ENCODE measurements at regions not wholly inside any gene's neighbourhood (a gene's known extent, or its start where the extent isn't known, plus 50 kb on each side); places are given as distances from the start of the nearest gene placed in this dataset.

DNA sequence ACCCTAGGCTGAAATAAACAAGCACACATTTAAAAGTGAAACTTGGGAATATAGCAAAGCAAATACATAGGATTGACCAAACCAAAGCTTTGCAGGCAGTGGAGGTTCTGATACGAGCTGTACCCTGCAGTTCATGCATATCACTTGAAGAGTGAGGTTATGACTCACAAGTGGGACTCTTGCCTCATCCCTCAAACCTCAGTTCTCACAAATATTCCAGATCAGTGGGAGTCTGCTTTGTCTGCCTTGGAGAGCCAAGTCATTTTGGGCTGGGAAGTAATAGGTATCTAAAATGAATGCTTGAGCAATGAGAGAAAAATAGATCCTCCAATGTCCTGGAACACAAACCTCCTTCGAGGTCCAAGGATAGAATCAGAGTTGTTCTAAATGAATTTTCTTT is 116.4 kb downstream of the LRIG3 start:
- TF ChIP-seq, protein P1, sequence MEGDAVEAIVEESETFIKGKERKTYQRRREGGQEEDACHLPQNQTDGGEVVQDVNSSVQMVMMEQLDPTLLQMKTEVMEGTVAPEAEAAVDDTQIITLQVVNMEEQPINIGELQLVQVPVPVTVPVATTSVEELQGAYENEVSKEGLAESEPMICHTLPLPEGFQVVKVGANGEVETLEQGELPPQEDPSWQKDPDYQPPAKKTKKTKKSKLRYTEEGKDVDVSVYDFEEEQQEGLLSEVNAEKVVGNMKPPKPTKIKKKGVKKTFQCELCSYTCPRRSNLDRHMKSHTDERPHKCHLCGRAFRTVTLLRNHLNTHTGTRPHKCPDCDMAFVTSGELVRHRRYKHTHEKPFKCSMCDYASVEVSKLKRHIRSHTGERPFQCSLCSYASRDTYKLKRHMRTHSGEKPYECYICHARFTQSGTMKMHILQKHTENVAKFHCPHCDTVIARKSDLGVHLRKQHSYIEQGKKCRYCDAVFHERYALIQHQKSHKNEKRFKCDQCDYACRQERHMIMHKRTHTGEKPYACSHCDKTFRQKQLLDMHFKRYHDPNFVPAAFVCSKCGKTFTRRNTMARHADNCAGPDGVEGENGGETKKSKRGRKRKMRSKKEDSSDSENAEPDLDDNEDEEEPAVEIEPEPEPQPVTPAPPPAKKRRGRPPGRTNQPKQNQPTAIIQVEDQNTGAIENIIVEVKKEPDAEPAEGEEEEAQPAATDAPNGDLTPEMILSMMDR (IDR thresholded peaks at IDR 0.05), result no peak
- TF ChIP-seq POLR2A (IDR thresholded peaks at IDR 0.05), result no peak
